HG03097 (cell line): ENCODE measurements at regions not wholly inside any gene's neighbourhood (a gene's known extent, or its start where the extent isn't known, plus 50 kb on each side); places are given as distances from the start of the nearest gene placed in this dataset.

Source experiments
- ATAC-seq: cut with Tn5 transposase; IDR thresholded peaks from one replicate; pipeline ENCODE4 v1.9.1; 2021; ENCODE audit not compliant: unreplicated experiment, low FRiP score

- ATAC-seq: no peak
Measured at GRCh38 chr5:10854506-10855277, 93.7 kb upstream of the DAP start.

GRCh38 chr5:10853154-10853553, 92.1 kb upstream of the DAP start:
- no peak for ATAC-seq

- ATAC-seq: no peak
Measured at GRCh38 chr5:10849278-10849677, 88.2 kb upstream of the DAP start.

GRCh38 chr5:10844016-10844415, 83.0 kb upstream of the DAP start:
- ATAC-seq: no peak

GRCh38 chr5:10842823-10843222, 81.8 kb upstream of the DAP start:
- ATAC-seq: no peak

- ATAC-seq: no peak
Measured at GRCh38 chr5:10839916-10840599, 79.0 kb upstream of the DAP start.

- no peak for ATAC-seq
Measured at GRCh38 chr5:10839118-10839517, 78.1 kb upstream of the DAP start.

- ATAC-seq: no peak
Measured at GRCh38 chr5:10838038-10838437, 77.0 kb upstream of the DAP start.

GRCh38 chr5:10836986-10837385, 76.0 kb upstream of the DAP start:
- ATAC-seq: no peak

- ATAC-seq: no peak
Measured at GRCh38 chr5:10834695-10835094, 73.7 kb upstream of the DAP start.

GRCh38 chr5:10832987-10833386, 72.0 kb upstream of the DAP start:
- ATAC-seq: no peak

- no peak for ATAC-seq
Measured at GRCh38 chr5:10832421-10832820, 71.4 kb upstream of the DAP start.

- ATAC-seq: no peak
Measured at GRCh38 chr5:10831419-10831818, 70.4 kb upstream of the DAP start.

- no peak for ATAC-seq
Measured at GRCh38 chr5:10828241-10828640, 67.2 kb upstream of the DAP start.

- ATAC-seq: no peak
Measured at GRCh38 chr5:10827571-10827970, 66.5 kb upstream of the DAP start.

GRCh38 chr5:10826971-10827370, 65.9 kb upstream of the DAP start:
- no peak for ATAC-seq

- no peak for ATAC-seq
Measured at GRCh38 chr5:10825897-10826644, 65.0 kb upstream of the DAP start.

GRCh38 chr5:10812218-10812617, 51.2 kb upstream of the DAP start:
- no peak for ATAC-seq
